Upper lobe of right lung (tissue), 1 donor: ENCODE measurements at regions not wholly inside any gene's neighbourhood (a gene's known extent, or its start where the extent isn't known, plus 50 kb on each side); places are given as distances from the start of the nearest gene placed in this dataset.
"Not testable (repeated sequence)": the region's sequence is repeated elsewhere in the genome, so short reads cannot be mapped to it uniquely, and the experiment has no call there.

Experiments
- ATAC-seq: fragments of 200-7000 bp; cut with Tn5 transposase; one replicate; pipeline ENCODE4 v1.9.1; 2020; ENCODE audit warnings: mild to moderate bottlenecking, moderate library complexity
- DNase-seq: peaks from one replicate; pipeline ENCODE4 v3.0.0-alpha.2; 2020
- H3K27ac ChIP-seq: fragments of 200-600 bp; one replicate; pipeline ENCODE4 v1.8.0; 2022
- H3K27me3 ChIP-seq: fragments of 200-600 bp; one replicate; pipeline ENCODE4 v1.8.0; 2022; ENCODE audit warnings: mild to moderate bottlenecking
- H3K36me3 ChIP-seq: fragments of 200-600 bp; one replicate; pipeline ENCODE4 v1.8.0; 2022
- H3K4me1 ChIP-seq: fragments of 200-600 bp; one replicate; pipeline ENCODE4 v1.8.0; 2022
- H3K4me3 ChIP-seq: fragments of 200-600 bp; one replicate; pipeline ENCODE4 v1.8.0; 2022; ENCODE audit warnings: mild to moderate bottlenecking
- H3K9me3 ChIP-seq: fragments of 200-600 bp; one replicate; pipeline ENCODE4 v1.8.0; 2022
- intact Hi-C: fragments of 100-400 bp; cut with DNase I; formaldehyde crosslinking; loops from one replicate; pipeline ENCODE4 v1.11.0; 2022
- TF ChIP-seq, protein P1 (sequence below): fragments of 200-600 bp; IDR thresholded peaks from one replicate; pipeline ENCODE4 v1.8.0; 2022; ENCODE audit warnings: antibody characterized with exemption
- donor health status: DM: no; HTN: yes; CAD: no; lungs with severe emphysema.

DNA sequence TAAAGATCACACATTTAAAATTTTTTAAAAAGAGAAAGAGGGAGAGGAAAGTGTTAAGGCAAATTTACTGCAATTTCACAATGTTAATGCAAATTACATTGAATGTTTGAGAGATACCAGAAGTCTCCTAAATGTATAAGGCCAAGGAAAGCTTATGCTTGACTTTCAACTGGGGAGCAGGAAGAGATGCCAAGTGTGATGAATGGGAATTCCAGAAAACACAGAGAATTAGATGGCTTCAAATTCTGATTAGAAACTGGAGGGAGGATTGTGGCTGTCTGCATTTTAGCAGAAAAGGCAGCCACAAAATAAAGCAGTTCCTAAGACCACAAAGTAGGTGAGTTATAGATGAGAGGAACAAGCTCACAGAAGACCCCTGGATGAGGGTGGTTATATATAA lies 328.3 kb upstream of the CITED2 start:
- Histone ChIP-seq H3K4me1 (peaks cover 13% of the 10 kb centered on the region), H3K4me3 (no peak overlapping the region), H3K9me3 (no peaks in the 10 kb centered on the region), H3K36me3 (no peaks in the 10 kb centered on the region), H3K27ac (no peak overlapping the region), H3K27me3 (no peaks in the 10 kb centered on the region)
- DNase-seq (no peak), ATAC-seq (no peak)
- TF ChIP-seq, protein P1, sequence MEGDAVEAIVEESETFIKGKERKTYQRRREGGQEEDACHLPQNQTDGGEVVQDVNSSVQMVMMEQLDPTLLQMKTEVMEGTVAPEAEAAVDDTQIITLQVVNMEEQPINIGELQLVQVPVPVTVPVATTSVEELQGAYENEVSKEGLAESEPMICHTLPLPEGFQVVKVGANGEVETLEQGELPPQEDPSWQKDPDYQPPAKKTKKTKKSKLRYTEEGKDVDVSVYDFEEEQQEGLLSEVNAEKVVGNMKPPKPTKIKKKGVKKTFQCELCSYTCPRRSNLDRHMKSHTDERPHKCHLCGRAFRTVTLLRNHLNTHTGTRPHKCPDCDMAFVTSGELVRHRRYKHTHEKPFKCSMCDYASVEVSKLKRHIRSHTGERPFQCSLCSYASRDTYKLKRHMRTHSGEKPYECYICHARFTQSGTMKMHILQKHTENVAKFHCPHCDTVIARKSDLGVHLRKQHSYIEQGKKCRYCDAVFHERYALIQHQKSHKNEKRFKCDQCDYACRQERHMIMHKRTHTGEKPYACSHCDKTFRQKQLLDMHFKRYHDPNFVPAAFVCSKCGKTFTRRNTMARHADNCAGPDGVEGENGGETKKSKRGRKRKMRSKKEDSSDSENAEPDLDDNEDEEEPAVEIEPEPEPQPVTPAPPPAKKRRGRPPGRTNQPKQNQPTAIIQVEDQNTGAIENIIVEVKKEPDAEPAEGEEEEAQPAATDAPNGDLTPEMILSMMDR, result no peak
- intact Hi-C loops, result no loop called here

DNA sequence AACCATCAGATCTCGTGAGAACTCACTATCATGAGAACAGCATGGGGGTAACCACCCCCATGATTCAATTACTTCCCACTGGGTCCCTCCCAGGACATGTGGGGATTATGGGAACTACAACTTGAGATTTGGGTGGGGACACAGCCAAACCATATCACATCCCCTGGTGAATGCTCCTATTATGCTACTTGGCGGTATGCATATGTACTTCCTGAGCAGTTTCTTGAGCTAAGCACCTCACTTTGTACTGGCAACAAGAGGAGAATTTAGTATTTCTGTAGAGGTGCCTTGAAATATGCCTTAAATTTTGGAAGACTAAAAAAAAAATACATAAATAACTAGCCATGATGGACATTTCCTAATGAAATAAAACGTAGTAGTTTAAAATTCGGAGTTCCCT lies 327.2 kb upstream of the CITED2 start:
- no peak overlapping the region for H3K27ac ChIP-seq
- TF ChIP-seq, protein P1, result no peak
- DNase-seq (no peak), ATAC-seq (no peak)
- H3K36me3 ChIP-seq, result no peaks in the 10 kb centered on the region
- H3K4me3 ChIP-seq, result no peak overlapping the region
- no peaks in the 10 kb centered on the region for H3K9me3 ChIP-seq
- H3K27me3 ChIP-seq, result no peaks in the 10 kb centered on the region
- H3K4me1 ChIP-seq, result peaks cover 11% of the 10 kb centered on the region
- intact Hi-C loops, result no loop called here

DNA sequence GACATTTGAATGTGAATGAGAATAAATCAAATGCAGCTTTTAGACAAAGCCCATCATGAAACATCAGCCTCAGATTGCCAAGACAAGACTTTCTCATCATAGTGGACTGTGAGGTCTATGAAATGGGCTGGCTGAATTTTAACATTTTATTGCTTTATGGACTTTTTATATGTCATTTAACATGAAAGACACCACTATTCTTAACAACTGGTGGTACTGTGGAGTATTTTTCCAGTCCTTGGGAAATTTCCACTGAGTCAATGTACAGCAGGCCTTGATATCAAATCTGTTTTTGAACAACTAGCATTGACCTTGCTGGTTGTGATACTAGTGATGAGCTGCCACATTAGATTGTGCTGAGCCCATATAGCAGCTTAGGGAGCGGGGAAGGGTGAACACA lies 326.6 kb upstream of the CITED2 start:
- H3K36me3 ChIP-seq, result no peaks in the 10 kb centered on the region
- TF ChIP-seq, protein P1, result no peak
- no peak overlapping the region for H3K4me3 ChIP-seq
- ATAC-seq (no peak), DNase-seq (no peak)
- intact Hi-C loops, result no loop called here
- H3K4me1 ChIP-seq, result peaks cover 11% of the 10 kb centered on the region
- no peaks in the 10 kb centered on the region for H3K27me3 ChIP-seq
- no peak overlapping the region for H3K27ac ChIP-seq
- no peaks in the 10 kb centered on the region for H3K9me3 ChIP-seq

DNA sequence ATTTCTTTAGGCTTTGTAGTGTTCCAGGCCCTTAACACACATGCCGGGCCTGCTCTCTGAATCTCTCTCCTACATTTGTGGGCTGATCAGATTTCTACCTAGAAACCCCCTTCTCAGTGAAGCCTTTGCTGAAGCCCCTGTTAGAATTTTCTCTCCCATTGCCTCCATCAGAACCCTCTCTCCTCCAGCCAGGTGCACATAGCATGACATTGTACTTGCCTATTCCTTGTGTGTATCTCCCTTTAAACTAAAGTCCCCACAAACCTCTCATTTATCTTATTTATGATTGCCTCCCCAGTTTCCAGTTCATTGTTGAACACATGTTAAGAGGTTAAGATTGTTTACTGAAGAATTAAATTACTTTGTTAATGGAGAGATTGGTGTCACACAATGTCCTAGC lies 325.5 kb upstream of the CITED2 start:
- intact Hi-C loops, result no loop called here
- Histone ChIP-seq H3K36me3 (no peaks in the 10 kb centered on the region), H3K27ac (peak overlapping the region; percentile 61), H3K9me3 (no peaks in the 10 kb centered on the region), H3K27me3 (no peaks in the 10 kb centered on the region), H3K4me1 (peaks cover 11% of the 10 kb centered on the region), H3K4me3 (no peak overlapping the region)
- DNase-seq (no peak), ATAC-seq (no peak)
- TF ChIP-seq, protein P1, result no peak

DNA sequence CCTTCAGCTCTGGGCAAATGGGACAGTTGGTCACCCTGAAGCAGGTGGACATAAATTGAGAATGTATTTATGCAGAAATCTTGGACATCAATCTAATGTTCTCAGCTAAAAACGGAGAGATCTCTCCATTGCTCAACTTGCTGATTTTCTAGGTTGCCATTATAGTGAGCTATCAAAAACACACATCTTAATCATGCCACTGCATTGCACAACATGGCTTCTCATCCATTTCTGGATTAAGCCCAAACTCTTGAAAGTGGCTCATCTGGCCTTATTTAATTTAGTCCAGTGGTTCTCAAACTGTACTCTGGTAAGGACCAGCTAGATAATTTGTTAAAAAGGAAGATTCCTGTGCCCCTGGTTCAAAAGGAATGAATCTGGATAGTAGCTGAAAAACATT lies 324.9 kb upstream of the CITED2 start:
- DNase-seq, result no peak
- Histone ChIP-seq H3K27ac (peak overlapping the region; percentile 61), H3K36me3 (no peaks in the 10 kb centered on the region), H3K4me1 (peaks cover 11% of the 10 kb centered on the region), H3K9me3 (no peaks in the 10 kb centered on the region), H3K27me3 (no peaks in the 10 kb centered on the region), H3K4me3 (no peak overlapping the region)
- TF ChIP-seq, protein P1, result no peak
- intact Hi-C loops, result no loop called here
- peak; percentile 55 for ATAC-seq

DNA sequence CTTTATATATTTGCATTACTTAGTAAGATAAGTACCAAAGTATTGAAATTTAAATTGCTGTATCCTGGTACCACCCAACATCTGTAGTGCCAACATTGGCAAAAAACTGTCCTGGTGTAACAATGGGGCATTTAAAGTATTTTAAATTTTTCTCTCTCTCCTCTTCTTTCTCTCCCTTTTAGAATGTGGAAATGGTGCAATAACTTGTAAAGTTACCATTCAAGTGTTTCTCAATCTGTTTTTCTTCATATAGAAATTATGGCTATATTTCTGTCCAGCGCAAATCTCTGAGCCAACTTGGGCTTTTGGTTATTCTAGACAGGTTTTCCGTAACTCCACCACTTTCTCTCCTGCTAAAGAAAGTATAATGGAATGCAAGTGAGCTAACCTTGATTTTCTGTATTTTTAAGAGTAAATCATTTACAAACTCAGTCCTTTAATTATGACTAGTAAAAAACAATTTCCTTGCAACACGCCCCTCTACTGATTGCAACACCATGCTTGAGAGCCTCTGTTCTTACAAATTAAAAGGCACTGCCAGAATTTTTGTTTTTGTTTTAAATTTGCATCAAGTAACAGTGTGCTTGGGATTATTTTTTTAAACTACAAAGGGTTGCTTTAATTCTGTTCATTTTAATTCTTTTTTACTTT lies 324.2 kb upstream of the CITED2 start:
- intact Hi-C loops, result no loop called here
- peak; percentile 51 for ATAC-seq

DNA sequence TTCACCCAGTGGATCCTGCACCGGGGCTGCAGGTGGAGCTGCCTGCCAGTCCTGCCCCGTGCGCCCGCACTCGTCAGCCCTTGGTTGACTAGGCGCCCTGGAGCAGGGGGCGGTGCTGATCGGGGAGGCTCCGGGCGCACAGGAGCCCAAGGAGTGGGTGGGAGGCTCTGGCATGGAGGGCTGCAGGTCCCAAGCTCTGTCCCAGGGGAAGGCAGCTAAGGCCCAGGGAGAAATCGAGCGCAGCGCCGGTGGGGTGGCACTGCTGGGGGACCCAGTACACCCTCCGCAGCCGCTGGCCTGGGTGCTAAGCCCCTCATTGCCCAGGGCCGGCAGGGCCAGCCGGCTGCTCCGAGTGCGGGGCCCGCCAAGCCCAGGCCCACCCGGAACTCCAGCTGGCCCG lies 323.4 kb upstream of the CITED2 start:
- H3K9me3 ChIP-seq, DNase-seq, H3K36me3 ChIP-seq, H3K27me3 ChIP-seq, H3K4me3 ChIP-seq, ATAC-seq, intact Hi-C loops: not testable (repeated sequence)
- Histone ChIP-seq H3K27ac (peak overlapping the region; percentile 61), H3K4me1 (peaks cover 11% of the 10 kb centered on the region)

More for the DNA sequence above, 324.2 kb upstream of the CITED2 start:
- Histone ChIP-seq H3K27me3 (no peaks in the 10 kb centered on the region), H3K27ac (peak overlapping the region; percentile 61), H3K4me3 (no peak overlapping the region), H3K4me1 (peaks cover 11% of the 10 kb centered on the region), H3K36me3 (no peaks in the 10 kb centered on the region), H3K9me3 (no peaks in the 10 kb centered on the region)
- DNase-seq, result no peak
- TF ChIP-seq, protein P1, result no peak

DNA sequence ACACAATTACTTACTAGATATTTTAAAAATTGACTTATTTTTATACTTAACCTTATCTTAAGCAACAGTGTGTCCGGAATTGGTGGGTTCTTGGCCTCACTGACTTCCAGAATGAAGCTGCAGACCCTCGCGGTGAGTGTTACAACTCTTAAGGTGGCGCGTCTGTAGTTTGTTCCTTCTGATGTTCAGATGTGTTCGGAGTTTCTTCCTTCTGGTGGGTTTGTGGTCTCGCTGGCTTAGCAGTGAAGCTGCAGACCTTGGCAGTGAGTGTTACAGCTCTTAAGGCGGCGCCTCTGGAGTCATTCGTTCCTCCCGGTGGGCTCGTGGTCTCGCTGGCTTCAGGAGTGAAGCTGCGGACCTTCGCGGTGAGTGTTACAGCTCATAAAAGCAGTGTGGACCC lies 322.5 kb upstream of the CITED2 start:
- H3K36me3 ChIP-seq, DNase-seq, H3K9me3 ChIP-seq, H3K27me3 ChIP-seq, ATAC-seq, intact Hi-C loops: not testable (repeated sequence)
- peaks cover 11% of the 10 kb centered on the region for H3K4me1 ChIP-seq
- peak overlapping the region; percentile 58 for H3K27ac ChIP-seq
- H3K4me3 ChIP-seq, result peak overlapping the region; percentile 4
